GM12891 (cell line): ENCODE measurements at regions not wholly inside any gene's neighbourhood (a gene's known extent, or its start where the extent isn't known, plus 50 kb on each side); places are given as distances from the start of the nearest gene placed in this dataset.

Experiments used
- PAX5 ChIP-seq: IDR thresholded peaks from 2 replicates; pipeline ENCODE4 v1.6.1; 2011; ENCODE audit warnings: low read length, moderate library complexity, mild to moderate bottlenecking; ENCODE audit not compliant: insufficient read depth, severe bottlenecking
- POLR2A ChIP-seq: IDR thresholded peaks from 2 replicates; pipeline ENCODE4 v1.6.1; 2011; ENCODE audit warnings: low read depth, low read length, control low read depth
- POLR2AphosphoS5 ChIP-seq: IDR thresholded peaks from 2 replicates; pipeline ENCODE4 v1.6.1; 2011; ENCODE audit warnings: low read depth, low read length, control low read depth
- POU2F2 ChIP-seq: IDR thresholded peaks from 2 replicates; pipeline ENCODE4 v1.6.1; 2011; ENCODE audit warnings: low read depth, mild to moderate bottlenecking, control low read depth, low read length, moderate library complexity
- SPI1 ChIP-seq: IDR thresholded peaks from 2 replicates; pipeline ENCODE4 v1.6.1; 2011; ENCODE audit warnings: low read depth, low read length, control low read depth
- TAF1 ChIP-seq: IDR thresholded peaks from 2 replicates; pipeline ENCODE4 v1.6.1; 2011; ENCODE audit warnings: low read depth, low read length, control low read depth

DNA sequence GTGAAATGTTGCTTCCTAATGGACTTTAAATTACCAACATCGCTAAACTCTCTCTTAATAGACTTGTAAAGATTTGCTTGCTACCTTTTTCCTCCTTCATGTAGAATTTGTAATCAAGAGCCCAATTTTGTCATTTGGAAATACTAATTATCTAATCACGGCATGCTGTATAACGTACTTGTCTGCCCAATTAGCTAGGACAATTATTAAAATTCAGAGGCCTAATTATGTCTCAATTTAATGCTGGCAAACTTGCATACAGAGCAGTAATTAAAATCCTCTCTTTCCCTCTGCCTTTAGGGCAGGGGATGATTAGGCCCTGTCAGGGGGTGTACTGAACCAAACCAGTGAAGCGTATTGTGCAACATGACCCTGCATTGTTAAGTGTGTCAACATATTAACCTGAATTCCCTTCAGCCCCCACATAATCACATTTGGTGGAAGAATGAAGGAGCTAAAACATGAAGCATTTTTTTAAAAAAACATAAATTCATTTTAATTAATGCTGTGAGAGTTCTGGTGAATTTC, 137.4 kb upstream of the BARHL2 start:
- TF ChIP-seq POLR2AphosphoS5 = no peak
- TF ChIP-seq POLR2A = no peak
- no peak for TF ChIP-seq TAF1
- TF ChIP-seq PAX5 = no peak
- no peak for TF ChIP-seq SPI1
- TF ChIP-seq POU2F2 = no peak
